ENCODE measurements at regions not wholly inside any gene's neighbourhood (a gene's known extent, or its start where the extent isn't known, plus 50 kb on each side); places are given as distances from the start of the nearest gene placed in this dataset.

DNA sequence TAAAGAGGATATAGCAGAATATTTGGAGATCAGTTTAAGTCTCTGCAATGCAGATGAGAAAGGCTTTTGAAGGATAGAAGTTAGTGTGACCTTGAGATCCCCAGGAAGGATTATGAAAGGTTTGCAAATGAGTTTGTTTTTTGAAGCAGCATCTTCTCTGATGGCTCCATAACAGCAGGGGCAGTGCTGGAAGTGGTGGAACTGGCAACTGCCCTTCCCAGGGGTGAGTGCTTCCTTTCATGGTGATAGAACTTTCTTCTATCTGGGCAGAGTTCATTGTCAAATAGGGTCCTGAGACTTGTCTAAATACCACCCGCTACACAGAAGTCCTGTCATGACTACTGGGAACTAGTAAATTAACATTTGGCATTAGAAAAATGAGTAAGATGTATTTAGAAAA lies 314.2 kb upstream of the MCTP2 start:
- POLR2A ChIA-PET, result no interaction called here
- CTCF ChIA-PET, result no interaction called here
- Histone ChIP-seq H3K79me2 (ENCODE audit: insufficient read depth) (no peaks in the 10 kb centered on the region), H3K4me2 (no peak overlapping the region), H3F3A (replicated peaks; ENCODE audit: insufficient read depth) (no peaks in the 10 kb centered on the region), H4K20me1 (ENCODE audit: insufficient read depth) (no peaks in the 10 kb centered on the region), H3K4me1 (ENCODE audit: control insufficient read depth in 1 of 2, insufficient read depth in 2 of 2, low read depth in 1 of 2, low read length in 1 of 2) (peaks cover 0 to 3% of the 10 kb centered on the region in 2 experiments; a peak in 2 of 4 replicates), H3K27me3 (ENCODE audit: insufficient read depth) (no peaks in the 10 kb centered on the region), H3K9me3 (no peaks in the 10 kb centered on the region), H3K27ac (ENCODE audit: low read depth in 2 of 2, low read length in 1 of 2) (no peak overlapping the region), H3K4me3 (ENCODE audit: low read depth in 2 of 2, low read length in 1 of 2) (no peak overlapping the region), H3K9ac (no peak overlapping the region), H3K36me3 (replicated peaks in 1 of 2; ENCODE audit: control insufficient read depth in 1 of 2, insufficient read depth in 2 of 2, low read length in 1 of 2) (no peaks in the 10 kb centered on the region), H2AFZ (ENCODE audit: low read depth) (no peak overlapping the region), H3K9me2 (no peaks in the 10 kb centered on the region)
- WGBS (ENCODE audit: low lambda C conversion rate), result 53% methylated on average over 1 of the region's 1 CpG
- TF ChIP-seq SIN3A (IDR thresholded peaks at IDR 0.05; ENCODE audit: borderline replicate concordance, low read depth, low read length) (no peak), CTCF (IDR thresholded peaks at IDR 0.05) (no peak), EZH2phosphoT487 (IDR thresholded peaks at IDR 0.05; ENCODE audit: borderline replicate concordance, low read depth) (no peak), IRF3 (IDR thresholded peaks at IDR 0.05; ENCODE audit: low read depth, low read length) (no peak), NFIC (IDR thresholded peaks at IDR 0.05; ENCODE audit: borderline replicate concordance) (no peak), MEF2A (IDR thresholded peaks at IDR 0.05; ENCODE audit: borderline replicate concordance, low read depth) (no peak), RFX5 (IDR thresholded peaks at IDR 0.05; ENCODE audit: low read length) (no peak), TEAD4 (IDR thresholded peaks at IDR 0.05; ENCODE audit: borderline replicate concordance, insufficient read depth) (no peak), RAD21 (IDR thresholded peaks at IDR 0.05; ENCODE audit: low read length) (no peak), REST (IDR thresholded peaks at IDR 0.05; ENCODE audit: low read depth, low read length) (no peak), USF2 (IDR thresholded peaks at IDR 0.05; ENCODE audit: borderline replicate concordance, low read depth, low read length) (no peak), NRF1 (IDR thresholded peaks at IDR 0.05; ENCODE audit: low read depth, low read length) (no peak), FOSL2 (IDR thresholded peaks at IDR 0.05; ENCODE audit: borderline replicate concordance, low read depth) (no peak), ELF1 (IDR thresholded peaks at IDR 0.05) (no peak), YY1 (IDR thresholded peaks at IDR 0.05; ENCODE audit: low read depth) (no peak), EP300 (IDR thresholded peaks at IDR 0.05; ENCODE audit: borderline replicate concordance in 1 of 2, low read depth in 1 of 2, low read length in 1 of 2) (no peak)
- TF ChIP-seq, protein P1, sequence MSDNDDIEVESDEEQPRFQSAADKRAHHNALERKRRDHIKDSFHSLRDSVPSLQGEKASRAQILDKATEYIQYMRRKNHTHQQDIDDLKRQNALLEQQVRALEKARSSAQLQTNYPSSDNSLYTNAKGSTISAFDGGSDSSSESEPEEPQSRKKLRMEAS (IDR thresholded peaks at IDR 0.05; ENCODE audit: low read depth), result no peak
- no peak for DNase-seq

All from SK-N-SH (cell line).